Transverse colon (tissue), 4 donors: ENCODE measurements at regions not wholly inside any gene's neighbourhood (a gene's known extent, or its start where the extent isn't known, plus 50 kb on each side); places are given as distances from the start of the nearest gene placed in this dataset.

Experiments
- DNase-seq: peaks from one replicate; pipeline ENCODE4 v3.0.0-alpha.2; 2019
- H3K27ac ChIP-seq, 4 donors: fragments of 200-600 bp; sonication (generic); 2 replicates each; pipeline ENCODE4 v1.5.1; 2016 to 2018; ENCODE audit warnings: inconsistent platforms in 4 of 4
- H3K27me3 ChIP-seq: fragments of 200-600 bp; sonication (generic); 2 replicates; pipeline ENCODE4 v1.5.1; 2017; ENCODE audit warnings: inconsistent platforms
- H3K36me3 ChIP-seq, 4 donors: fragments of 200-600 bp; sonication (generic); 2 replicates each; pipeline ENCODE4 v1.5.1; 2017 to 2019; ENCODE audit warnings: inconsistent platforms in 4 of 4
- H3K4me1 ChIP-seq, 4 donors: fragments of 200-600 bp; sonication (generic); 2 replicates each; pipeline ENCODE4 v1.5.1; 2017 to 2020; ENCODE audit warnings: inconsistent platforms in 4 of 4
- H3K4me3 ChIP-seq, 4 donors: fragments of 200-600 bp; sonication (generic); 1 replicate in 1 of 4; 2 replicates in 3 of 4; pipeline versions ENCODE4 v1.5.1 to v1.6.1; 2017 to 2019; ENCODE audit warnings: inconsistent platforms in 4 of 4
- H3K9me3 ChIP-seq, 2 donors: fragments of 200-600 bp; sonication (generic); 2 replicates each; pipeline ENCODE4 v1.5.1; 2017 to 2019; ENCODE audit warnings: inconsistent platforms in 2 of 2
- EP300 ChIP-seq: sonication (generic); formaldehyde crosslinking; IDR thresholded peaks from one replicate; pipeline ENCODE4 v1.6.1; 2017; ENCODE audit warnings: antibody characterized with exemption, low read depth
- POLR2A ChIP-seq: fragments of 450-650 bp; IDR thresholded peaks from one replicate; pipeline ENCODE4 v1.6.1; 2016; ENCODE audit warnings: antibody characterized with exemption, mild to moderate bottlenecking, moderate library complexity
- POLR2AphosphoS5 ChIP-seq, 3 donors: sonication (generic); formaldehyde crosslinking; IDR thresholded peaks; one replicate each; pipeline ENCODE4 v1.6.1; 2016; ENCODE audit warnings: antibody characterized with exemption in 3 of 3
- WGBS, 2 donors: methylation state at CpG; one replicate each; pipeline ENCODE4 v1.1.5; 2018; ENCODE audit warnings: low coverage in 1 of 2; 5-methylcytosine and 5-hydroxymethylcytosine counted together
- in situ Hi-C, 4 donors: fragments of 200-750 bp; cut with MboI; loops; one replicate each; pipeline versions ENCODE4 v1.15.0 to v1.15.1; 2017; ENCODE audit warnings: low sequenced_read_pairs in 3 of 4, low pct_ligation_motif_present in 1 of 4, low pct_unique_long_range_greater_than_20kb in 1 of 4
- intact Hi-C: fragments of 100-400 bp; cut with DNase I; formaldehyde crosslinking; loops from one replicate; pipeline ENCODE4 v1.15.1; 2023; ENCODE audit warnings: low total_unique reads
- TF ChIP-seq, protein P1 (sequence below), 5 experiments: fragments of 200-600 bp in 3 of 5; fragments of 450-650 bp in 2 of 5; sonication (generic) in 3 of 5; IDR thresholded peaks; 1 replicate in 2 of 5; 2 replicates in 3 of 5; pipeline ENCODE4 v1.5.1; 2016 to 2017; ENCODE audit warnings: antibody characterized with exemption in 5 of 5, inconsistent platforms in 3 of 5, mild to moderate bottlenecking in 2 of 5, moderate library complexity in 1 of 5

DNA sequence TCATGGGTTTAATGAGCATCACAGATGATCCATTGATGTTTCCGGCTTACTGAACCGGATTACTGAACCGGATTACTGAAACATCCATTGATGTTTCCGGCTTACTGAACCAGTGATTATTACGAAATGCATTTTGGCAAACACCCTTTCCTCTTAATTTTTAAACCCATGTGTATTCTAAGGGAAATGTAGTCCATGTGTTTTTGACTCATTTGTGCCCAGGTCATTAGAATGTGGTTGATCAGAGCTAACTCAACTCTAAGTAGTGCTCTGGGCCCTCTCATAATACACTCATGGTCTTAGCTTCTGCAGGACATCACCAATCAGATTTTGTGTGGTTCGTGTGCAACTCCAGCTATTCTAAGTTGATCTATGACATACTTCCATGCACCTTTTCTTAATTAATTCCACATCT lies 141.6 kb downstream of the SPATA18 start:
- in situ Hi-C loops = no loop called here
- DNase-seq = no peak
- intact Hi-C loops = no loop called here
- 56 to 66% methylated on average over 6 of the region's 6 CpGs for WGBS, 2 donors
- no peaks in the 10 kb centered on the region for H3K4me1 ChIP-seq
- H3K4me3 ChIP-seq = no peak overlapping the region
- no peaks in the 10 kb centered on the region for H3K9me3 ChIP-seq
- no peak overlapping the region for H3K27ac ChIP-seq
- no peak for TF ChIP-seq POLR2AphosphoS5 (IDR thresholded peaks at IDR 0.05)
- no peak for TF ChIP-seq EP300
- no peak for TF ChIP-seq POLR2A
- TF ChIP-seq, protein P1, sequence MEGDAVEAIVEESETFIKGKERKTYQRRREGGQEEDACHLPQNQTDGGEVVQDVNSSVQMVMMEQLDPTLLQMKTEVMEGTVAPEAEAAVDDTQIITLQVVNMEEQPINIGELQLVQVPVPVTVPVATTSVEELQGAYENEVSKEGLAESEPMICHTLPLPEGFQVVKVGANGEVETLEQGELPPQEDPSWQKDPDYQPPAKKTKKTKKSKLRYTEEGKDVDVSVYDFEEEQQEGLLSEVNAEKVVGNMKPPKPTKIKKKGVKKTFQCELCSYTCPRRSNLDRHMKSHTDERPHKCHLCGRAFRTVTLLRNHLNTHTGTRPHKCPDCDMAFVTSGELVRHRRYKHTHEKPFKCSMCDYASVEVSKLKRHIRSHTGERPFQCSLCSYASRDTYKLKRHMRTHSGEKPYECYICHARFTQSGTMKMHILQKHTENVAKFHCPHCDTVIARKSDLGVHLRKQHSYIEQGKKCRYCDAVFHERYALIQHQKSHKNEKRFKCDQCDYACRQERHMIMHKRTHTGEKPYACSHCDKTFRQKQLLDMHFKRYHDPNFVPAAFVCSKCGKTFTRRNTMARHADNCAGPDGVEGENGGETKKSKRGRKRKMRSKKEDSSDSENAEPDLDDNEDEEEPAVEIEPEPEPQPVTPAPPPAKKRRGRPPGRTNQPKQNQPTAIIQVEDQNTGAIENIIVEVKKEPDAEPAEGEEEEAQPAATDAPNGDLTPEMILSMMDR (IDR thresholded peaks at IDR 0.05) = no peak
- H3K36me3 ChIP-seq = no peaks in the 10 kb centered on the region
- H3K27me3 ChIP-seq = no peaks in the 10 kb centered on the region

DNA sequence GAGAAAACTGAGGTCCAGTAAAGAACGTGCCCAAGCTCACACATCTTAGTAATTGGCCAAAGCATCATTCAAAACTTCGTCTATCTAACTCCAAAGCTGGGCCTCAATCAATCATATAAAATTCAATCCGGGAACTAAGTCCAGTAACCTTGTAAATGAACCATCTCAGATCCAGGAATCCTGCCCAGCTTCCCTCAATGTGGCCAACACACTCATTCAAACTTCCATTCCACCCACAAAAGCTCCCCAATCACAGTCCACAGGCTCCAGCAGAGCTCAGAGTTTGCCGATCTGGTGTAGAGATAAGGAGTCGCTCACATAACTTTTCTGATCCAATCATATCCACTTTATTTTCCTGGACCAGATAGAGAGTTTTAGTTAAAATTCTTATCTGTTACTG lies 144.8 kb downstream of the SPATA18 start:
- Histone ChIP-seq H3K4me1 (no peaks in the 10 kb centered on the region), H3K36me3 (no peaks in the 10 kb centered on the region), H3K9me3 (no peaks in the 10 kb centered on the region), H3K4me3 (no peak overlapping the region), H3K27me3 (no peaks in the 10 kb centered on the region), H3K27ac (no peak overlapping the region)
- WGBS, 2 donors = 77 to 89% methylated on average over 3 to 5 of the region's 5 CpGs
- DNase-seq = no peak
- TF ChIP-seq, protein P1 (IDR thresholded peaks at IDR 0.05) = no peak
- no peak for TF ChIP-seq POLR2AphosphoS5 (IDR thresholded peaks at IDR 0.05)
- TF ChIP-seq POLR2A = no peak
- TF ChIP-seq EP300 = no peak
- in situ Hi-C loops = no loop called here
- intact Hi-C loops = no loop called here

DNA sequence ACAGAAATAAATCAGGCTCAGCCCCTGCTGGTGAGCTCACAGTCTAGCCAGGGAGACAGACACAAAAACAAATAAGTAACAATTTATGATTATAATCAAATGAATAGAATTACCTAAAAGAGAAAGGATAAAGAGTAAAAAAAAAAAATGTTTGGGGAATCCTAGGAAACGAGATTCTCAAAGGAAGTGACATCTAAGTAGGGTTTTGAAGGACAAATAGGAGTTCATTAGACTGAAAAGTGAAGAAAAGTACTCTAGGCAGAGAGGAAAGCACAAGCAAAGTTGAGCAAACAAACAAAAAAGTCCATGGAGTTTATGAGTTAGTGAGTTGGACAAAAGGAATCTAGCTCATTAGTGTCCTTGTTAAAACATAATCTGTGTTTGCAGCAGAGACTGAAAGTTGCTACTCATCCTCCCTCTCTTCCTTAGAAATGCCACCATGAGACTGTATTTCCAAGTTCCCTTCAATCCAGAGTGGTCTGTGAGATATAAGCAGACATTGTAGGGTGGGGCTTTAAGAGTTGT lies 145.6 kb downstream of the SPATA18 start:
- no peaks in the 10 kb centered on the region for H3K36me3 ChIP-seq
- no peak for DNase-seq
- no peak overlapping the region for H3K4me3 ChIP-seq
- TF ChIP-seq, protein P1 (IDR thresholded peaks at IDR 0.05) = no peak
- no peak for TF ChIP-seq POLR2AphosphoS5 (IDR thresholded peaks at IDR 0.05)
- no peak for TF ChIP-seq EP300
- TF ChIP-seq POLR2A = no peak
- H3K27ac ChIP-seq = no peak overlapping the region
- no peaks in the 10 kb centered on the region for H3K4me1 ChIP-seq
- 38% methylated on average over 1 of the region's 1 CpG; no CpG with 5 or more reads in 1 of the 2 donors for WGBS, 2 donors
- in situ Hi-C loops (no loop called here), intact Hi-C loops (no loop called here)
- H3K9me3 ChIP-seq = no peaks in the 10 kb centered on the region
- H3K27me3 ChIP-seq = no peaks in the 10 kb centered on the region

GRCh38 chr4:52197306-52197705 lies 146.2 kb downstream of the SPATA18 start:
- Histone ChIP-seq H3K9me3 (no peaks in the 10 kb centered on the region), H3K27ac (no peak overlapping the region), H3K4me1 (no peaks in the 10 kb centered on the region), H3K27me3 (no peaks in the 10 kb centered on the region), H3K36me3 (no peaks in the 10 kb centered on the region), H3K4me3 (no peak overlapping the region)
- 54 to 70% methylated on average over 2 of the region's 2 CpGs for WGBS, 2 donors
- intact Hi-C loops = no loop called here
- TF ChIP-seq POLR2AphosphoS5 (IDR thresholded peaks at IDR 0.05) (no peak), POLR2A (no peak), EP300 (no peak)
- TF ChIP-seq, protein P1 (IDR thresholded peaks at IDR 0.05) = no peak
- no peak for DNase-seq
- in situ Hi-C loops = no loop called here
